NCI-H2227 treated with DMSO at 0.1 percent for 48 hours (cell line): ENCODE measurements at regions not wholly inside any gene's neighbourhood (a gene's known extent, or its start where the extent isn't known, plus 50 kb on each side); places are given as distances from the start of the nearest gene placed in this dataset.
A peak's percentile ranks its signal among the peaks of the same experiment; 100 is the strongest.

Source experiments
- DNase-seq: peaks from one replicate; lab custom pipeline; 2025; lab: John Stamatoyannopoulos, UW

GRCh38 chr13:107912745-107913144 is 302.6 kb downstream of the LIG4 start:
- DNase-seq = no peak

DNA sequence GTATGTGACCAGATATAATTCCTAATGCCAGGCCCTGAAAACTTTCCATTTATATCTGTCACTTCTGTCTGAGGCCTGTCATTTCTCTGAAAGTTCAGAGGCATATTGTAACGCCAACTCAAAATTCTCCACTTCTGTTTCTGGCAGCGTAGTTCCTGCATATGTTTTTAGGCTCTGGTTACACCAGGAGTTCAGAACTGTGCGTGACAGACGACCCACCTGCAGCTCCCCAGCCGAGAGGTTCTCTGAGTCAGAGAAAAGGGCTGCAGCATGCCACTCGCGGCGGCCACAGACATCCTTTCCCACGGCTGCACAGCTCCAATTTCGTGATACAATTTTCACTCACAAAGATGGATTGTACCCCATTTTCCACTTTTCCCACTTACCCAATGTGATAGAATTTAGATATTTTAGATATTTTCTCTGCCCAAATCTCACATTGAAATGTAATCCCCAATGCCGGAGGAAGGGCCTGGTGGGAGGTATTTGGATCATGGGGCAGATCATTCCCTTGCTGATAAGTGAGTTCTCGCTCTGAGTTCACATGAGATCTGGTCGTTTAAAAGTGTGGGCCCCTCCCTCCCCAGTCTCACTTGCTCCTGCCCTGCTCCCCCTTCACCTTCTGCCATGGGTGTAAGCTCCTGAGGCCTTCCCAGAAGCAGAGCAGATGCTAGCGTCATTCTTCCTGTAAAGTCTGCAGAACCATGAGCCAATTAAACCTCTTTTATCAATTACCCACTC is 308.1 kb downstream of the LIG4 start:
- no peak for DNase-seq

DNA sequence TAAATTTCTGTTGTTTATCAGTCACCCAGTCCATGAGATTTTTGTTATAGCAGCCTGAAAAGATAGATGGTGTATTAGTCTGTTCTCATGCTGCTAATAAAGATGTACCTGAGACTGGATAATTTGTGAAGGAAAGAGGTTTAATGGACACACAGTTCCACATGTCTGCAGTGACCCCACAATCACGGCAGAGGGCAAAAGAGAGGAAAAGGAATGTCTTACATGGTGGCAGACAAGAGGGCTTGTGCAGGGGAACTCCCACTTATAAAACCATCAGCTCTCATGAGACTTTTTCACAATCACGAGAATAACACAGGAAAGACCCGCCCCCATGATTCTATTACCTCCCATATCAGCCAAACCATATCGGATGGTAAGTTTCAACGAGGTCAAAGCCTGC is 309.2 kb downstream of the LIG4 start:
- DNase-seq = no peak

DNA sequence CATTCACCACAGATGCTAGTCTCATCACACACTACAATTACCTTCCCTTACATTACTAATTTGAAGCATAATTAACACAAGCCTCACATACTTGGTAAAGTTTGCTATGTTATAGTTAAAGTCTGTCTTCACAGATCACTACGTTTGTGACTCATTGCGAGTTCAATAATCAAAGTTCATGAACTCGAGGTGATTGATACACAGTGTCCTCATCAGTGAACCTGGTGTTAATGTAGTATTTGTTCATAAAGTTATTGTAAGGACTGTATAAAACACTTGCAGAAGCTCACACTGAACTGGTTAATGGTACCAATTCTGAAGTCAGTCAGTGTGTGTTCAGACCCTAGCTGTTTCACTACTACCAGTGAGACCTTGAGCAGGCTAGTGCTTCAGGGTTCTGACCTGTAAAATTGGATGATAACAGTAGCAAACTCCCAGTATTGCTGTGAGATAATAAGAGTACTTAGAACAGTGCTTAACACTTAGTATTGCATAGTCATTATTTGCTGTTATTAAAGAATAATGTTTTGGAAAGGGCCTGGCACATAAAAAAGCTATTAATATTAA is 313.3 kb downstream of the LIG4 start:
- no peak for DNase-seq

DNA sequence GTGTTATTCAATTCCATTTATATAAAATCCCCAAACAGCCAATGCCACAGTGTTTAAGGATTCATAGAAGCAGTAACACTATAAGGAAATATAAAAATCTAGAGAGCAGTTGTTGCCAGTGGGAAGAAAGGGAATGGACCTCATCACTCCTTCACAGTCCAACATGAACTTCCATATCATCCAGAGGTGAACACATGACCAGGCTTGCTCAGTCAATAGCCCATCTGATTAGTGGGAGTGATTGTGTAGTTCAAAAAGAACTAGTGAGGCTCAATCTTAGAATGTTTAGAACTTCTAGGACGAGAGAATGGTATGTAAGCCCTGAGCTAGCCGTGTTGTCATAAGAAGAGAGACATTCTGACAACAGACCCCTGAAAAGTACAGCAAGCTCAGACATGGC is 314.1 kb downstream of the LIG4 start:
- no peak for DNase-seq

DNA sequence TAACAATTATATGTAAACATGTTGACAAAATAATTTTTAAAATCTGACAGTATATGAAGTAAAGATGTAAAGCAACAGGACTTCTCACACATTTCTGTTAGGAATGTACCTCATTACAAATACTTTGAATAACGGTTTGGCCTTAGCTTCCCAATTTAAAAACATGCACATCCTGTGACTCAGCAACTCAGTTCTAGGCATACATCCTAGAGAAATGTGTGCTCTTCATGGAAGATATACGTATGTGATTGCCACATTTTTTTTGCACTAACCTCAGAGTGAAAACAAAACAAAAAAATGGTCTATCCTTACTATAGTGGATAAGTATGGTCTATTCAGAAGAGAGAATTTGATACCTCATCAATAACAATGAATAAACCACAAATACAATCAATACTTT is 314.6 kb downstream of the LIG4 start:
- no peak for DNase-seq

DNA sequence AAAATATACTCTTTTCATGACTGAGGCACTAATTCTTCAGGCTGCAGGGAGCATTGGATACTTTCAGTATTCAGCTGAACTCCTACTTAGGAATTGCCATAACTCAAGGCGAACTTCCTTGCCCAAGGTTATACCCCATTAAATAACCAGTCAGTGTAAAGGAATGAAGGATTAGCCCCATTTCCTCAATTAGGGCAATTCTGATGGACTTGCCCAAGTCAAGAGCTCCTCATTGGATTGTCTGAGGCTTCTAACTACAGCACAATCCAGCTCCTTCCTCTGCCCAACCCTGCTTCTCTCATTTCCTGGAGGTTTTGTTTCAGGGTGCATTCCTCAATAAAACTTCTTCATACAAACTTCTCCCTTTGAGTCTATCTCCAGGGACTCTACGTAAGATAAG is 329.2 kb downstream of the LIG4 start:
- no peak for DNase-seq

- DNase-seq = no peak
These were observed 330.8 kb downstream of the LIG4 start for GRCh38 chr13:107884564-107884963.

DNA sequence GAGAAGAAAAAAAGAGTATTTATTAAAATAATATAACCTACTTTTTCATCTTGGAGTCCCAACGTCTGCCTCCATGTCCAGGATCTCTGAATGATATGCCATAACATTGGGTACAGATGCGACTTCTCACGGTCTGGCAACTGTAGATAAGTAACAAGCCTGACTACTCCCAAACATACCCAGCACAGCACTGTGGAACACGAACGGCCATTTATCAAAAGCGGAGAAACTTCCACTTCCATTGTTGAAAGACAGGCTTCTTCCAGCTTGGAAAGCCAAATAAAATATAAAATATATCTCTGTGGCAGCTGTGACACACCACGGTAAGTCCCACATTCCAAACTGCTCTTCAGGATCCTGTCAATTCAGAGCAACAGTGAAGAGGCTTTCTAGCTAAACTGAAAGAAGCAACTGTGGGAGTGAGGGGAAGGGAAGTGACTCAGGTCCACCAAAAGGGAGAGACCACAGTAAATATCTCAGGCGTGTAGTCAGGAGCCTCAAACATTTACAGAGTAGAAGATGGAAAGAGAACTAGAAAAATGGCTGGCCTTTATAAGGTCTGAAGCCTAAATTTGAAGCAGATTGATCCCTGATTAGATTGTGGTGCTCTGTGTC is 331.7 kb downstream of the LIG4 start:
- DNase-seq = no peak

- DNase-seq = no peak
These were observed 332.4 kb downstream of the LIG4 start for GRCh38 chr13:107882708-107883560.

DNA sequence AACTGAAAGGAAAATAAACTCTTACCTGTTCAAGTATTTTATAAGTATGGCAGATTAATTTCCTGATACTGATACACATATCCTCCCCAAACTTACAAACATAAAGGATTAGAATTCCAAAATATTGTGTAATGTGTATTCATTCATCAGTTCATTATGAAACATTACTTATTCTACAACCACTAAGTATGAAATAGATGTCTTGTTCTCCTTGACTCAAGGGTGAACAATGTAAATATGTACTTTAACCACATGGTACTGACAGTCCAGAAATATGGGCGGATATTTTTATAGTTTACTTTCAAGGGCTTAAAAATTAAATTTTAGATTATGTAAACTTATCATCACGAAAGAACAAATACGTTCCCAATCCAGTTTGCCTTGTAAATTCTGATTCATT is 334.0 kb downstream of the LIG4 start:
- DNase-seq = no peak

- DNase-seq = no peak
These were observed 340.9 kb downstream of the LIG4 start for GRCh38 chr13:107874456-107874855.

DNA sequence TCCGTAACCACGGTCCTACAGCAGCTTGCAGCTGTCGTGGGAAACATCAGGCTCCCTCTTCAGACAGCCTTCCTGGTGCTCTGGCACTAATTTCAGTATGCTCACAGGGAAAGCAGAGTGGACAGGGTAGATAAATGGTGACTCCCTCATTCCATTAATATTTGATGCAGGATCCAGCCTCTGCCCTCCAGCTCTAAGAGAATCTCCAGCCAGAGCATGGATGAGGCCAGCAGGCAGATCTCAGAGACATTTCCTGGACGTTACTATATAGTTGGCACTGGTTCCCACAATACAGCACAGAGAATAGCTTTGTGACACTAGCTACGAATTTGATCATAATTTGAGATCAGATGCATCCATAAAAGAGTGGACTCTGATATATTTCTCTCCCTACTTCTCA is 341.4 kb downstream of the LIG4 start:
- no peak for DNase-seq

- no peak for DNase-seq
These were observed 344.9 kb downstream of the LIG4 start for GRCh38 chr13:107870400-107870799.

GRCh38 chr13:107867701-107868661 is 347.4 kb downstream of the LIG4 start:
- DNase-seq = peak; percentile 25

- DNase-seq = peak; percentile 26
These were observed 348.3 kb downstream of the LIG4 start for GRCh38 chr13:107866941-107867623.

DNA sequence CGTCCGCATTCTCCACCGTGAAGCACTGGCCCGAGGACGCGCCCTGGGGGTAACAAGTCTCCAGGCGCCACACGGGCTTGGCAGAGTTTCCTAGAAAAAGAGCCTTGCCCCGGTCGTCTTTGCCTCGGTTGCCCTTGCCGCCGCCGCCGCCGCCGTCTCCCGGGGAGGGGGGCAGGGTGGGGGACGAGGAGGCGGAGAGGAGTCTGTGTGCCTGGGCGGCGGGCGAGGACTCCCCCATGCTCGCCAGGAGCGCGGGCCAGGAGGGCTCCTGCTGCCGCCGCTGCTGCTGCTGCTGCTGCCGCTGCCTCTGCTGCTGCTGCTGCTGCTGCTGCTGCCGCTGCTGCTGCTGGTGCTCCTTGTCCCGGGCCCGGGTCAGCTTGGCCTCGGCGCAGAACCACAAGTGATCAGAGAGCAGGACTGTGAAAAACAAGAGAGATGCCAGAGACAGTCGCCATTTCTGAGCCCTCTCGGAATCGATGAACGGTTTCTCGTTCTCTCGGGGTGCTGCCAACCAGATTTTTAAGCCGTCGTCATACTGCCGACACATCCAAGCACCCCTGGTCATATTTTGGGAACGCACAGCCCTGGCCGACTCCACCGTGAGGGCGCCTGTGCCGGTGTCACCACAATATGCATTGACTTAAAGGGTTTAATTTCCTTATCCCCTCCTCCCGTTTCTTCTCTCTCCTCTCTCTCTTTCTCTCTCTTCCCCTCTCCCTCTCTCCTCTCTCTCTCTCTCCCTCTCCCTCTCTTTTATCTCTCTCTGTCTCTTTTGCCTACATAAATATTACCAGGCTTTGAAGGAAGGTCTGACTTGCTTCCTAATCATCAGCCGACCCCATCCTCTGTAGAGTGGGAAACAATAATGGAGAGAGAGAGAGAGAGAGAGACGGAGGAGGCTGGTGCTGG is 349.1 kb downstream of the LIG4 start:
- DNase-seq = no peak

DNA sequence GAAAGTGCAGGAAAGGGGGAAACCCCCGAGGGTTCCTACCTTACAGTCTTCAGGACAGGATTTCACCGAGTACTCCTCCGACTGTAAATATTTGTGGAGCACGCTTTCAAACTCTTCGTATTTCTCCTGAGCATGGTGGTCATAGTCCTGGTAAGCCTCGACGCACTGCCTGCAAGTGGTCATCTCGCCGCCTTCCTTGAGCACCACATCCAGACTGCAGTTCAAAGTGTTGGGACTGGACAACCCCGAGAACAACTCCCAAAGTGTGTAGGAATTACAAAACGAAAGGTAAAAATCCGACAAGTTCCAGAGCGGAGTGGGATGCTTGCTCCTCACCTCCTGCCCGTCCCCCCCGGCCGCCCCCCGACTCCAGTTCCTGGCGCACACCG is 349.7 kb downstream of the LIG4 start:
- DNase-seq = no peak

DNA sequence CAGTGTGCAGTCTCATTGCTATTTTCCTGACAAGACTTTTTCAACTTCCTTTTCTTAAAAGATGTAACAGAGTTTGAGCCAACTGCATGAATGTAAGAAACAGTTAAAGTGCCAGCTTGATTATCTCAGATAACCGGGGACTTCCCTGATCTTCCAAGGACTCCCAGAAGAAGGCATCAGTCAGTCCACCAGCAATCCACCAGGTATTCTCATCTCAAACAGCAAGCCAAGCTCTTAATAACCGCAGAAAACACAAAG is 350.1 kb downstream of the LIG4 start:
- DNase-seq = no peak
